ENCODE measurements at regions not wholly inside any gene's neighbourhood (a gene's known extent, or its start where the extent isn't known, plus 50 kb on each side); places are given as distances from the start of the nearest gene placed in this dataset.

DNA sequence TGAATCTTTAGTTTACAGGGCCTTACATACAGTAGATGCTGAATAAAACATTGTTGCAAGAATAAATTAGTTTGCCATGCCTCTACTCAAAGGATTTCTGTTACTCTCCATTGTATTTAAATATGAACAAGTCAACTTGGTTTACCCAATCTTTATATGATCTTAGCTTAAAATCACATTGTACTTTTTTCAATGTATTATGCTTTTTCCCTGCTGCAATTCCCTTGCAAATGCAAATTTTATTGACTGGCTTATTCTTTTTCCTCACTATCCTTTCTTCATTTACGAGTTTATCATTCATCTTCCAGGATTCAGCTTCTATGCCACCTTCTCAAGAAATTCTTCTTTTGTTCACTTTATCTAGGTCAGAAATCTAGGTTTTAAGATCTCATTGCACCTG lies 571.4 kb upstream of the ZNF804A start:
- in situ Hi-C loops (cut with HindIII; ENCODE audit: low sequenced_read_pairs): no loop called here
- no peak overlapping the region for H3K4me3 ChIP-seq (ENCODE audit: low read depth, low read length)
- TF ChIP-seq, protein P1, sequence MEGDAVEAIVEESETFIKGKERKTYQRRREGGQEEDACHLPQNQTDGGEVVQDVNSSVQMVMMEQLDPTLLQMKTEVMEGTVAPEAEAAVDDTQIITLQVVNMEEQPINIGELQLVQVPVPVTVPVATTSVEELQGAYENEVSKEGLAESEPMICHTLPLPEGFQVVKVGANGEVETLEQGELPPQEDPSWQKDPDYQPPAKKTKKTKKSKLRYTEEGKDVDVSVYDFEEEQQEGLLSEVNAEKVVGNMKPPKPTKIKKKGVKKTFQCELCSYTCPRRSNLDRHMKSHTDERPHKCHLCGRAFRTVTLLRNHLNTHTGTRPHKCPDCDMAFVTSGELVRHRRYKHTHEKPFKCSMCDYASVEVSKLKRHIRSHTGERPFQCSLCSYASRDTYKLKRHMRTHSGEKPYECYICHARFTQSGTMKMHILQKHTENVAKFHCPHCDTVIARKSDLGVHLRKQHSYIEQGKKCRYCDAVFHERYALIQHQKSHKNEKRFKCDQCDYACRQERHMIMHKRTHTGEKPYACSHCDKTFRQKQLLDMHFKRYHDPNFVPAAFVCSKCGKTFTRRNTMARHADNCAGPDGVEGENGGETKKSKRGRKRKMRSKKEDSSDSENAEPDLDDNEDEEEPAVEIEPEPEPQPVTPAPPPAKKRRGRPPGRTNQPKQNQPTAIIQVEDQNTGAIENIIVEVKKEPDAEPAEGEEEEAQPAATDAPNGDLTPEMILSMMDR (IDR thresholded peaks at IDR 0.05; ENCODE audit: low read depth, low read length): no peak
- no peak for DNase-seq (ENCODE audit: low read depth, low spot score)

- H3K4me3 ChIP-seq (ENCODE audit: low read depth, low read length): no peak overlapping the region
- DNase-seq (ENCODE audit: low read depth, low spot score): no peak
- TF ChIP-seq, protein P1 (IDR thresholded peaks at IDR 0.05; ENCODE audit: low read depth, low read length): no peak
- in situ Hi-C loops (cut with HindIII; ENCODE audit: low sequenced_read_pairs): no loop called here
Measured at GRCh38 chr2:184030245-184030644, 568.1 kb upstream of the ZNF804A start.

- DNase-seq (ENCODE audit: low read depth, low spot score): no peak
- in situ Hi-C loops (cut with HindIII; ENCODE audit: low sequenced_read_pairs): no loop called here
- no peak overlapping the region for H3K4me3 ChIP-seq (ENCODE audit: low read depth, low read length)
- TF ChIP-seq, protein P1 (IDR thresholded peaks at IDR 0.05; ENCODE audit: low read depth, low read length): no peak
Measured at GRCh38 chr2:184030989-184031388, 567.3 kb upstream of the ZNF804A start.

GRCh38 chr2:184031402-184032147 lies 566.8 kb upstream of the ZNF804A start:
- no peak for DNase-seq (ENCODE audit: low read depth, low spot score)
- in situ Hi-C loops (cut with HindIII; ENCODE audit: low sequenced_read_pairs): no loop called here
- H3K4me3 ChIP-seq (ENCODE audit: low read depth, low read length): no peak overlapping the region
- TF ChIP-seq, protein P1 (IDR thresholded peaks at IDR 0.05; ENCODE audit: low read depth, low read length): no peak

GRCh38 chr2:184032983-184033382 lies 565.3 kb upstream of the ZNF804A start:
- no peak overlapping the region for H3K4me3 ChIP-seq (ENCODE audit: low read depth, low read length)
- TF ChIP-seq, protein P1 (IDR thresholded peaks at IDR 0.05; ENCODE audit: low read depth, low read length): no peak
- in situ Hi-C loops (cut with HindIII; ENCODE audit: low sequenced_read_pairs): no loop called here
- DNase-seq (ENCODE audit: low read depth, low spot score): no peak

- TF ChIP-seq, protein P1 (IDR thresholded peaks at IDR 0.05; ENCODE audit: low read depth, low read length): no peak
- in situ Hi-C loops (cut with HindIII; ENCODE audit: low sequenced_read_pairs): no loop called here
- DNase-seq (ENCODE audit: low read depth, low spot score): no peak
- no peak overlapping the region for H3K4me3 ChIP-seq (ENCODE audit: low read depth, low read length)
Measured at GRCh38 chr2:184037273-184037672, 561.1 kb upstream of the ZNF804A start.
